ENCODE measurements at regions not wholly inside any gene's neighbourhood (a gene's known extent, or its start where the extent isn't known, plus 50 kb on each side); places are given as distances from the start of the nearest gene placed in this dataset.
A peak's percentile ranks its signal among the peaks of the same experiment; 100 is the strongest.
"Not testable (repeated sequence)": the region's sequence is repeated elsewhere in the genome, so short reads cannot be mapped to it uniquely, and the experiment has no call there.

DNA sequence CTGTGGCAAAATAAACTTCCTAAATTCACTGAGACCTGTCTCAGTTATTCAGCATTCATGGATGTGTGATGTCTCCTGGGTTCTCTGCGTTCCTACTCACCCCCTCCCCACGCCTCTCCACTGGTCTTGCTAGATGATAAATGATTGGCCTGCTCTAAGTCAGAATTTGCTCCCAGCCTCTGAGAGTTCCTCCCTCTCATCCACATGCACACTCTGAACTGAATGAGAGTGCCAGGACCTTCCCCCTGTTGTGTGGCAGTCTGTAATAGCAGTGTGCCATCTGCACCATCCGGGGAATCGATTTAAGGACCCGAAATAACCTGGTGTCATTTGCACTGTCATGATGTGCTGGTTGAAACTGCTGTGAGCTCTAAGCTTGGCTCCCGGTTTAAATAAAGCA is 135.8 kb upstream of the AFDN start:
- DNase-seq: no peak

DNA sequence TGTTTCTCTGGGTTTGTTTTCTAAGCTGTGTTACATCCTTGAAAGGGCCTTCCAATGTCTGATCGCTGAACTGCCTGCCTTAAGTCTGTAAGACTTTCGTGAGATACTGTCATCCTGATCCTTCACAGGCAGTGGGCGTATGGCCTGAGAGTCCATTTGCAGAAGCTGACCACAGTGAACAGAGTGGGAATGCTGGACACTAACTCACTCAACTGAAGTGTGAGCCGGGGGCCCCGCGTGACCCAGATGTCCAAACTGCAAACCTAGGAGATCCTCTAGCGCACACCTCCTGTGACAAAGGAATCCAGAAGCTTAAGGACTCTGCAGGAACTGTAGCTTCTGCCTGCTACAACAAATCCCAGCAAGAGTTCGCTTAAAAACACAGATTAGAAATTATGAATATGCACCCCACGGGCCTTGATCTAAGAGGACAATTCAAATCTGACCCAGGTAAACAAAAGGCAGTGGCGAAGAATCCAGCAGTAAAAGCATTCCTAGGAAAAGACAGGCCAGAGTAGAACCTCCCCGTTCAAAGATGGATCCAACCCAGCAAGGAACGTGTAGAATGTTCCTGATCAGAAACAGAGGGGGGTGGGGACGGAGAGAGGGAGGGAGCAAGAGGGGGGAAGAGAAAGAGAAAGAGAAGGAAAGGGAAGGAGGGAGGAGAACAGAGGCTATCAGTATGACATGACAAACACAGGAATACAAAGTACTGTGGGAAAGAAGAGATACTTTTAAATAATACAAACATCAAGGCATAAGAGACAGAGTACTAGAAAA is 135.0 kb upstream of the AFDN start:
- no peak for DNase-seq

DNA sequence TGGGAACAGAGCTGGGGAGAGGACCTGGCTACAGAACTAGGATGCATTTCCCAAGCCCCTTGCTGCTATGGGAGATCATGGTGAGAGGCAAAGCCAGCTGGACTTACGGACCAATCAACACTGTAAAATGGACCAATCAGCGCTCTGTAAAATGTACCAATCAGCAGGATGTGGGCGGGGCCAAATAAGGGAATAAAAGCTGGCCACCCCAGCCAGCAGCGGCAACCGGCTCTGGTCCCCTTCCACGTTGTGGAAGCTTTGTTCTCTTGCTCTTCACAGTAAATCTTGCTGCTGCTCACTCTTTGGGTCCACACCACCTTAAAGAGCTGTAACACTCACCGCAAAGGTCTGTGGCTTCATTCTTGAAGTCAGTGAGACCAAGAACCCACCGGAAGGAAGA is 133.2 kb upstream of the AFDN start:
- not testable (repeated sequence) for DNase-seq

DNA sequence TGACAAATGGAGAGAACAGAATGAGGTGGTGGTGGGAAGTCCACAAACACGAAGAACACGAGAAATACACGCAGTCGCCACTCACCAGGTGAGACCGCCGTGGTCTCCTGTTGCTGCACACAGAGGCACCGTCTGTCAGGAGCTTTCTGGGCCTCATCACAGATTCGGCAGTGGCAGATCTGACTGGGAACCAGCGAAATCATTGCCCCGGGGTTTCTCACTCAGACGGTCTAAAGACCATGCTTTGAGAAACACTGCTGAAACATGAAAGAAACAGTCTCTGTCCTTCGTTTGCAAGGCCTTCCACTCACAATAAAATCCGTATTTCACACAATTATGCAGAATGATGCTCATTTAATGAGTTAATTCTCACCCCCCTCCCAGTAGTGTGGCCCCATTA is 130.9 kb upstream of the AFDN start:
- no peak for DNase-seq

DNA sequence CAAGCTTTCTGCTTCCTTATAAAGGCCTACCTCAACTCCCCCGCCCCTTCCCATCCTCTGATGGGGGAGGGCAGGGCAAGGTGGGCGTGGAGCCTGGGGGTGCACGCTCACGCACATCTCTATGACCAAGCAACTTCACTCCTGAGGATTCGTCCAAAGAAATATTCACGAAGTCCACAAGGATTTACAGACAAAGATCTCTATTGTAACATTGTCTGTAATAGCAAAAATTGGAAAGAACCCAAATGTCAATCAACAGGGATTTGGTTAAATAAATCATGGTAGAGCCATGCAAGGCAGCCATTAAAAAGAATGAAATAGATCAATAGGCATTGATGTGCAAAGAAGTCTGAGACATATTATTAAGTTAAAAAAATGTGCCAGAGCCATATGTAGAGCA is 130.4 kb upstream of the AFDN start:
- no peak for DNase-seq

DNA sequence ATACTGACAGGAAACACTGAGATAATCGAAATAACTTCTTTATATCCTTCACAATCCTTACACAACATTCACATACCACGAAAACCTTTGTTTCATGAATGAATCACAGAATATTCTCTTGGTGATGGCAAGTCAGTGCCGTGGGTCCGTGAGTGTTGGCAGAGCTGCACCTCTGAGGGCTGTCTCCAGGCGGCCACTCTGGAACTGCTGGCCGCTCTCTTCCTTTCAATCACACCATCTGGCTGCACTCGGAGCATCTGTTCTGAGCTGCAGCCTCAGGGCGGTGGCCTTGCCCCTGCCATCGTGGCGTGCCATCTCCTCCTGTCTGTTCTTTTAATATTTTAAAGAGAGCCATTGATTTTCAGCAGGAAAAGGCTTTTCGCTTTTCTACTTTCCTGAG is 129.4 kb upstream of the AFDN start:
- DNase-seq: no peak

DNA sequence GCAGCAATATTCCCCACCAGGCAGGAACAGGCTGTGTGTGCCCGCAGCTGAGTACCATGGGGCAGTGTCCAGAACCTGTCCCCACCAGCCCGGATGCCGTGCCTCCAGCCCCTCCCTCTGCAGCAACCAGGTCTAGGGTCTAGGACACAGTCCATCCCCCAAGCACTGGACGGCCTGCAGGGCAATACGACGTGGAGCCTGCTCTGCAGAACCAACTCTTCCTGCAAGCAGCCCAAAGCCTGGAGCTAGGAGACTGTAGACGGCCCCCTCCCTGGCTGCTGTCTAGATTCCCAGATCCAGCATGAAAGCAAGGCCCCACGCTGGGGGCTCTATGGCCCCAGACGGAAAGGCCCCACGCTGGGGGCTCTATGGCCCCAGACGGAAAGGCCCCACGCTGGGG is 128.2 kb upstream of the AFDN start:
- DNase-seq: no peak

DNA sequence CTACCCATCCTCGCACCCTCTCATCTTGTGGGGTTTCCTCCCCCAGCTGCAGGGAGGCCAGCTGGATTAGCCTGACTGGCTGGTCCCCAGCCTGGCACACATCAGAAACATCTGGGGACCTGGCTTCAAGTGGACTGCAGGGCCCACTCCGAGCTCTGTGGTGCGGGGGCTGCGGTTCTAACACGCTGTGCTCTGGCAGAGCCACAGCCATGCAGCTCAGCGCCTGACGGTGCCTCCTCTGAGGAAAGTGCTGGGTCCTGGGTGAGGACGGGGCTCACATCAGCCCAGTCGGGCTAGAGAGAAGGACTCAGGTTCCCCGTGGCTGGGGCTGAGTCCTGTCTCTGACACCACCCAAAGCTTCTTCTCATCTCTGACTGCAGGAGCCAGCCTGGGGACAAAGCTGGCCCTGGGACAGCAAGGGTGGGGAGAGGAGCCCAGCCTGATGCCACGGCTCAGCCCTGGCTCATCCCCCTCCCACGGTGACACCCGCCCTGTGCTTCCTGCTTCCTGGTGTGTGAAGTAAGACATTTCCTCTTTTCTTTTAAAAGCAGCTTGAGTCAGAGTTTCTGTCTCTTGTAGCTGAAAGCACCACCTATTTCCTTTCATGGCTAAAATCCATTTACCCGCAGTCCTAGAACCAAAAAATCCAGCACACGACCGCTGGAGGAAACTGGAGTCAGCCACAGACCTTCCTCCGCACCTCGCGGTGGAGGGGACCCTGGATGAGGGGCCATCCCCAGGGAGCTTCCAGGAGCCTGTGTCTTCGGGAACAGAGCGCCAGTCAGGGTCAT is 127.4 kb upstream of the AFDN start:
- peak; percentile 66 for DNase-seq

DNA sequence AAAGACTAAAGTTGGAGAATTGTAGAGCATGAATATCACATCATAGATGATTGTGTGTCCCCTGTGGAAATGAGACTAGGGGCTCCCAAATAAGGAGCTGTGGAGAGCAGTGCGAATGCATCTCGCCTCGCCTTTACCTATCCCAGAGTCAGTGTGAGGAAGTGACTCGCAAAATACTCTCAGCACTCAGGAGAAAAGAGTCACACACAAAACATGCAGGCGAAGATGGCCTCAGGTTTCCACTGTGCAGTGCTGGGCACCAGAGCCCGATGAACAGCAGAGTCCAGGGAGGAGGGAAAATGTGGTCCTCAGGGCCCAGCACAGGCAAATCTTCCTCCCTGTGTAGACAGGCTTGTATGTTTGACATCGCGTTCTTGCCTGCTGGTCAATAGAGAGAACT is 126.5 kb upstream of the AFDN start:
- DNase-seq: no peak

DNA sequence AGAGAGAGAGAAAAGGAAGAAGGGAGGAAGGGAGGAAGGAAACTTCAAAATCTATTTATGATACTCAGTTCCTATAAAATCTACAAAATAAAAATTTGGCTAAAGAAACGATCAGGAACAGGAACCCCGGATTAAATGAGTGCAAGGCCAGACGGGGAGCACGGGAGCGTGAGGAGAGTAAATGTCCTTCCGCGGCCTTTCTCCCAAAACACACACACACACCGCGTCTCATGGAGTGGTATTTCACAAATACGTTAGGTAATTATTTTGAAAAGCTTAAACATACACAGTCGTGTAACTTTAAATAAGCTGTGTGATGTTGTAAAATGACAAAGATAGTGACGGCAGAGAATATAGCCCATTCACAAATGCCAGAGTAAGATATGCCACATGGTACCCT is 125.7 kb upstream of the AFDN start:
- DNase-seq: no peak

DNA sequence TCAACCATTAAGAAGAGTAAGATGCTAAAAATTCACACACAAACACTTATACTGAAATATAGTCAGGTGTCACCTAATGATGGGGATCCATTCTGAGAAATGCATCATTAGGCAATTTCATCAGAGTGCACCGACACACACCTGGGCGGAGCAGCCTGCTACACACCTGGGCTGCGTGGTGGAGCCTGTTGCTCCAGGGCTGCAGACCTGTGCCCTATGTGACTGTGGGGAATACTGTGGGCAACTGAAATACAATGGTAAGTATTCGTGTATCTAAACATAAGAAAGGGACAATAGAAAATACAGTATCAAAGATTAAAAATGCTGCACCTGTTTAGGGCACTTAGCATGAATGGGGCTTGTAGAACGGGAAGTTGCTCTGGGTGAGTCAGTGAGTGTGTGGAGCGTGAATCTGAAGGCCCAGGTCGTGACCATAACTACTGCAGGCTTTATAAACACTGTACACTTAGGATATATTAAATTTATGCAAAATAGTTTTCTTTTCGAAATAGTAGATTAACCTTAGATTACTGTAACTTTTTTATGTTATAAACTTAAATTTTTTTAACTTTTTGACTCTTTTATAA is 124.4 kb upstream of the AFDN start:
- DNase-seq: no peak

DNA sequence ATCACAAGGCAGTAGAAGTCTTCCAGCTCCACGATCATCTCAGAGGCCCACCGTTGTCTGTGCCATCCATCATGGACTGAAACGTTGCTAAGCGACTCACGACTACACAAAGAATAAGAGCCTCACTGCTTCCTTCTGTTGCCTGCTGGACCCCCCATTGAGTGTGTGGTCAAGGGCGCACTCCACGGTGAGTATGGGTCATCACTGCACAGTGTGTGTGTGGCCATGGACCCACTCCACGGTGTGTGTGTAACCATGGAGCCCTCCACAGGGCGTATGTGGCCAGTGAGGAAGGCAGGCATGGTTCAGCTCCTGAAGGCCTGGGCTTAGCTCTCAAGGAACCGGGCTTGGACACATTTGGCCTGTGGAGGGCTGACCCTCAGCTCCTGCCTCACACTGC is 123.4 kb upstream of the AFDN start:
- no peak for DNase-seq

DNA sequence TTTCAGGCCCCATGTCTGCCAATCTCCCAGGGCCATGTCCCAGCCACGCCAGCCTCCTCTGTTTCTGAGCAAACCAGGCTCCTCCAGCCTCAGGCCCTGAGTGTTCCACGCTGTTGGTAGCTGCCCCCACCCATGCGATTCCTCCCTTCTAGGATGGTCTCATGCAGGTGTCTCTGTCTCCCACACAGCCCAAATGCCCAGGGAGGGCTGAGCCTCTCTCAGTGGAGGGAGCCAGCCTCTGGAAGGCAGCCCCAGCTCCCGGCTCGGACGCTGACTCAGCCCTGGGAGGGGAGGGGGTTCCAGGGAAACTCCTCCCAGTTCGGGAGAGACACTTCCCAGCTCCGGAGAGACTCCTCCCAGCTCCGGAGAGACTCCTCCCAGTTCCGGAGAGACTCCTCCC is 122.9 kb upstream of the AFDN start:
- no peak for DNase-seq

DNA sequence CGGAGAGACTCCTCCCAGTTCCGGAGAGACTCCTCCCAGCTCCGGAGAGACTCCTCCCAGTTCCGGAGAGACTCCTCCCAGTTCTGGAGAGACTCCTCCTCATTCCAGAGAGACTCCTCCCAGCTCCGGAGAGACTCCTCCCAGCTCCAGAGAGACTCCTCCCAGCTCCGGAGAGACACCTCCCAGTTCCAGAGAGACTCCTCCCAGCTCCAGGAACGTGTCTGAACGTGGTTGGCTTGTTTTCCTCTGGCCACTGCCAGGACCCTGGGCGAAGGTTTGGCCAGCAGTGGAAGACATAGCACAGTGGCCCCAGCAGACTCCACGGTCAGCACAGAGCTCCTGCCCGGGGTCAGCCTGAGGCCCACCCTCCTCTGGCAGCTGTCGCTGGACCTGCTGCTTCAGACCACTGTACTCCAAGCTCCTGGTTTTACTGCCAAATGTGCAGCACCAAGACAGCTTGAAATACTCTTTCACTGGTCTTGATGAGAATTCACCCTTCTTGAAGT is 122.3 kb upstream of the AFDN start:
- no peak for DNase-seq

DNA sequence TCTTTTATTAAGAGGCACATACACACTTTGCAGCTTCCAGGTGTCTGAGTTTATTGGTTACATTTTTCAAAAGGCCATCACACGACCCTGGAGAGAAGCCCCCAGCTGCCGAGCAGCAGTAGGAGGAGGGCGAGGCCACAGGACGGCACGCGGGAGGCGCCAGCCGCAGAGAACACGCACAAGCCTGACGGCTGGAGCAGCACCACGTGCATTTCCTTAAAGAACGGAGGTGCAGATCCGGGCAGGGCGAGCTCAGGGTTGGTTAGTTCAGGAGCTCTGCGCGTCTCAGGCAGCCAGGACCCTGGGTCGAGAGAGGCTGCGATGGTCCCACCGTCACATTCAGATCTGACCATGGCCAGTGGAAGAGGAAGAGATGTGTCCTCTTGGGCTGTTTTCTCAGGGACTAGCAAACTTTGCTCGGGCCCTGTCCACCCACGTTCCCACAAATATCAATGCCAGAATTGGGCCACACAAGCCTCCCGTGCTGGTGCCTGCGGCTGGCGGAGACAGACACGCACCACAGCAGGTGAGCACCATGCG is 121.4 kb upstream of the AFDN start:
- DNase-seq: no peak

DNA sequence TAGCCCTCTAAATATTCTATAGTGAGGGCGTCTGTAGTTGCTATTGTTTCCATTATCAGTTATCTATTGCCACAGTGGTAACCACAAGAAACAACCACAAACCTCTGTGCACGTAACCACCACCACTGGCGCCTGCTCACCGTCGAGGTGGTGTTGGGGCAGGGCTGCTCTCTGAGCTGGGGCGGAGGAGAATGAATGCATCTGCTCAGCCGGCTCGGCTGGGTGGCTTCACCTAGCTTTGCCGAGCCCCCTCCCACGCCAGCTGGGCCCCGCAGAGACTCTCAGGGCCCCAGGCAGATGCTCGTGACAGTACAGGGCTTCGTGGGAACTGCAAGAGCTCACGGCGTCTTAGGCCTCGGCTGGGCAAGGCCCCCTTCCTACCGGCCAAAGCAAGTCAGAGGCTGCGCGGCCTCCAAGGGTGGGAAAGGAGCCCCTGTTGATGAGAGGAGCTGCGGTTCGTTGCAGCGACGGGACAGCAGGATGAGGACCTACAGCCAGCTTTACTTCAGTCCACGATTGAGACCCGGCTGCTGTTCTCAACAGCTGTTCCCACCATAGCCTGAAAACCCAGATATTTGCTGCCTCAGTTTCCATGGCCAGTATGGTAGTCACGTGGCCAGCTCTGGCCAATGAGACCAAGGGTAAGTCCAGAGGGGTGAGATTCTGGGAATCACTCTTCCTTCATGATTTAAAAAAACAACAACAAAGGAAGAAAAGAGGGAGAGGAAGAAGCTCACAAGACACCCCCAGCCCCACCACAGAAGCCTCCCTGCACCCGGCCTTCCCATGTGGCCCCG is 120.2 kb upstream of the AFDN start:
- DNase-seq: peak; percentile 66

DNA sequence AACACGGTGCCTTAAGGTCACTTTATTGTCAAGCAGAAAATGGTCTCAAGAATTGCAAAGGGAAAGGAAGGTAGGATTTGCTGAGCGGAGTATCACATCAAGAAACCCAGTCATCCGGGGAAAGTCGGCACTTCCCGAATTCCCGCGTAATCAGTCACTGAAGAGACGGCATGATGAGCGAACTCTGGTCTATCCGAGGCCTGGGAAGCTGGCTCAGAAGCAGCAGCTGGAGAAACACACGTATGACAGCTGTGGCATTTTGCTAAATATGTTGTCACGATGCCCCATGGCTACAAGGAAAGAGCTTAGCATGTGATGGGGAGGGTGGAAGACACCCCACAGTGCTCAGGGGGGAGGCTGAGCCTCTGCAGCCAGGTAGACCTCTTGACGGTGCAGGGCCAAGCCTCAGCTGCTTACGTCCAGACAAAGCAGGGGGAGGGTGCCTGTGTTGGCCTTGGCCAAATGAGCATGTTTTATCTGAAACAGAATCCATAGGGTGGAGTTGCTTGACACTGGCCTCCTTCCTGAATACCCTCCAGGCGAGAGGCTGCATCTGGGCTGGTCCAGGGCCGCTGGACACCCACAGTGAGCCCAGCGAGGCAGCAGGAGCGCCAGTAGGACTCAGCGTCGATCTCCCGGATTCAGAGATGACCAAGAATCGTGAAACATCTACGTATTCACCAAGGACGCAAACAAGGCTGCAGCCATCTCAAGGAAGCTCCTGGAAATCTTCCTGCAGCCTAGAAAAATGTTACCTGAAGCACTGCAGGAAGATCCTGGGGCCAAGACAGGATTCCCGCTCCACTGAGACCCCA is 118.8 kb upstream of the AFDN start:
- no peak for DNase-seq

DNA sequence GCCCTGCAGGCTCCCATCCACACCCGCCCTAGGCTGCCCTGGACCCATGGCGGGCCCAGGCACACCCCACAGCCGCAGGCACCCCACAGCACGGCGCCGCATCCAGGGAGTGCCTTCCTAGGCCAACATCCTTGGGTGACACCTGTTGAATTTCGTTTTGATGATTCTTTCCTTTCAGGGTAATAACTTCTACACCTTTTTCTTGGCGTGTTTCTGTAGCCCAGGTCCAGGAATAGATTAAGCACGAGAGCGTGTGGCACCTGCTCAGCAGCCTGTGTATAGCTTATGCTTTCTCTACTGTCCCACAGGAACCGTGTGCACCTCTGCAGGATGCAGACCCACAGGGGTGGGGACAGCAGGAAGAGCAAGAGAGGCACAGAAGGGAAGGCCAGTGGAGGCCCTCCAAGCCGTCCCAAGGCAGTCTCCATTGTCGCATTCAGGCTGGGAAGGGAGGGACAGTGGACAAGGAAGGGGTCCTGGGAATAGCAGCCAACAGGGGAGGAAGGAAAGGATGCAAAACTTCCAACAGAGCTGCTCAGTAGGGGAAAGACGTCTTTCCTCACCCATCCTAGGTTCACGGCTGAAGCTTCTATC is 118.1 kb upstream of the AFDN start:
- DNase-seq: no peak

DNA sequence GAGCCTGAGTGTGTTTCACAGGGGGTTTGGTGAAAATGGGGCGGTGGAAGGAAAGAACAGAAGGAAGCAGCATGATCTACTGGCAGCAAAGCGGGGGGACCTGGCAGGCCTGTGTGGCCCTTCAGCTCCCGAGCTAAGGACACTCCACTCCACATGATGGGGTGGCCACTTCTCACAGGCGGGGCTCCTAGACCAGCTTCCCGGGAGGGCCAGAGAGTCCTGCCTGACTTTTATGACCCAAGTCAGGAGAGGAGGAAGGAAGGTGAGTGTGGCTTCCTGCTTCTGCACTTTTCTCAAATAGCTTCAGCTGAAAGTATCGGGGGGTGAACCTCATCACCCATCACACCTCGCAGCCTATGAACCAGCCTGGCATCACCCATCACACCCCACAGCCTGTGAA is 117.5 kb upstream of the AFDN start:
- DNase-seq: no peak

DNA sequence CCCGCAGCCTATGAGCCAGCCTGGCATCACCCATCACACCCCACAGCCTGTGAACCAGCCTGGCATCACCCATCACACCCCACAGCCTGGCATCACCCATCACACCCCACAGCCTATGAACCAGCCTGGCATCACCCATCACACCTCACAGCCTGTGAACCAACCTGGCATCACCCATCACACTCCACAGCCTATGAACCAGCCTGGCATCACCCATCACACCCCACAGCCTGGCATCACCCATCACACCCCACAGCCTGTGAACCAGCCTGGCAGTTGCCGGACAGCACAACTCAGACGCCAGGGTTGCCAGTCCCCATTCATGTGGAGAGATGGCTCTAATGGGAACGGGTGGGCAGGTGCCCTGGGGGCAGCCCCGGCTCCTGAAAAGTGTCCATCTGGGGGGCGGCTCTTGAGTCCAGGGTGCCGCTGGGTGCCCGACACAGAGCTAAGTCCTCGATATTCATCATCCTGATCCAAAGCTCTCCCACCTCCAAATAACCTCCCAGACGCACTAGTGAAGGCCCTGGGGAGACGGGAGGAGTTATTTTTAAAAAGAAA is 116.9 kb upstream of the AFDN start:
- not testable (repeated sequence) for DNase-seq

DNA sequence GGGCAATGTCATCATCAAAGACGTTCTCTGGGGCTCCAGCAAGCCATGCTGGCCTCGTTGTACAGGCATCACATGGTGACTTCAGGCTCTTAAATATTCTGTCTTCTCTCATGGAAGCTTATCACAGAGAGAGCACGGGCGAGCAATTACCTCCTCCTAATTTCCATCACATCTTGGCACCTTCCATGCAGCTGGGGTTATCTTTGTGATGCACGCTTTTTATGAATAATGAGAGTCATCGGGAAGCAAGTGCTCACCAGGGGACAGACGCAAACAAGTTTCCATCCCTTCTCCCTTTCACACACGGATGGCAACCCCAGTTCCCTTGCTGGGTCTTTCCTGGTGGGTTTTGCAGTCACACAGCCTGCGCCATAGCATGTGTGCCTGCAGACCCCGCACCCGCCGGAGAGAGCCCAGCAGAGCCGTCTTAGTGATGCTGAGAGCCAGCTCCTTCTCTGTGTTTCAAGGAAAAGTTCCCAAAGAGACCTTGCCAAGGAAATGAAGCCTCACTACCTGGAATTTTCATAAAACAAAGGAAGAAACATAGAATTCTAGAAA is 116.3 kb upstream of the AFDN start:
- DNase-seq: no peak

All from activated naive CD4-positive, alpha-beta T cell treated with anti-CD3 and anti-CD28 coated beads, Interleukin-2, amount 50 U/mL, for 16 hours (primary cell).